DND-41 (cell line): ENCODE measurements at regions not wholly inside any gene's neighbourhood (a gene's known extent, or its start where the extent isn't known, plus 50 kb on each side); places are given as distances from the start of the nearest gene placed in this dataset.

Source experiments
- EZH2 ChIP-seq: IDR thresholded peaks from 3 replicates; pipeline ENCODE4 v1.6.1; 2012; ENCODE audit warnings: borderline replicate concordance, low read depth, mild to moderate bottlenecking, moderate library complexity, low read length, inconsistent platforms; ENCODE audit not compliant: severe bottlenecking
- TF ChIP-seq, protein P1 (sequence below): IDR thresholded peaks from 2 replicates; pipeline ENCODE4 v1.5.1; 2012; ENCODE audit warnings: borderline replicate concordance, low read length, moderate library complexity, mild to moderate bottlenecking; ENCODE audit not compliant: poor library complexity, severe bottlenecking; ENCODE audit errors: extremely low read depth

DNA sequence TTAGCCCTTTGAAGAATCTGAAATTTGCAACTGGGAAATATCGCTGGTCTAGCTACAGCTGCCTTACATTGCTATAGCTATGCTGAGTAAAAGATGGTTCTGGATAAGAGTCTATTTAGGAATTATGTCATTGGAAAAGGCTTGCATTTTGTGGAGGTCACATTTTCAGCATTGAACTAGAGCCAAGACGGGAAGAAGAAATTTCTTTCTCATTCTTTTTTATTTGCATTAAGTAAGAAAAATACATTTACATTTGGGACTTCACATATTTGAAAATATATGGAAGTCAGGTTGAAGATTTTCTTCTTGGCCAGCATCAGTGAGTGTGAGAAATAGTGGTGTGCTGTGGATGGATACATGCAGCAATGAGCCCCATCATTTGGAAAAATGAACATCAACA, 291.6 kb downstream of the PTBP2 start:
- TF ChIP-seq, protein P1, sequence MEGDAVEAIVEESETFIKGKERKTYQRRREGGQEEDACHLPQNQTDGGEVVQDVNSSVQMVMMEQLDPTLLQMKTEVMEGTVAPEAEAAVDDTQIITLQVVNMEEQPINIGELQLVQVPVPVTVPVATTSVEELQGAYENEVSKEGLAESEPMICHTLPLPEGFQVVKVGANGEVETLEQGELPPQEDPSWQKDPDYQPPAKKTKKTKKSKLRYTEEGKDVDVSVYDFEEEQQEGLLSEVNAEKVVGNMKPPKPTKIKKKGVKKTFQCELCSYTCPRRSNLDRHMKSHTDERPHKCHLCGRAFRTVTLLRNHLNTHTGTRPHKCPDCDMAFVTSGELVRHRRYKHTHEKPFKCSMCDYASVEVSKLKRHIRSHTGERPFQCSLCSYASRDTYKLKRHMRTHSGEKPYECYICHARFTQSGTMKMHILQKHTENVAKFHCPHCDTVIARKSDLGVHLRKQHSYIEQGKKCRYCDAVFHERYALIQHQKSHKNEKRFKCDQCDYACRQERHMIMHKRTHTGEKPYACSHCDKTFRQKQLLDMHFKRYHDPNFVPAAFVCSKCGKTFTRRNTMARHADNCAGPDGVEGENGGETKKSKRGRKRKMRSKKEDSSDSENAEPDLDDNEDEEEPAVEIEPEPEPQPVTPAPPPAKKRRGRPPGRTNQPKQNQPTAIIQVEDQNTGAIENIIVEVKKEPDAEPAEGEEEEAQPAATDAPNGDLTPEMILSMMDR: no peak
- no peak for TF ChIP-seq EZH2
